Inferior parietal cortex (tissue), 1 donor: ENCODE measurements at regions not wholly inside any gene's neighbourhood (a gene's known extent, or its start where the extent isn't known, plus 50 kb on each side); places are given as distances from the start of the nearest gene placed in this dataset.

Experiments used
- DNase-seq: peaks from one replicate; pipeline ENCODE4 v3.0.0-alpha.2; 2016; ENCODE audit errors: extremely low spot score

DNA sequence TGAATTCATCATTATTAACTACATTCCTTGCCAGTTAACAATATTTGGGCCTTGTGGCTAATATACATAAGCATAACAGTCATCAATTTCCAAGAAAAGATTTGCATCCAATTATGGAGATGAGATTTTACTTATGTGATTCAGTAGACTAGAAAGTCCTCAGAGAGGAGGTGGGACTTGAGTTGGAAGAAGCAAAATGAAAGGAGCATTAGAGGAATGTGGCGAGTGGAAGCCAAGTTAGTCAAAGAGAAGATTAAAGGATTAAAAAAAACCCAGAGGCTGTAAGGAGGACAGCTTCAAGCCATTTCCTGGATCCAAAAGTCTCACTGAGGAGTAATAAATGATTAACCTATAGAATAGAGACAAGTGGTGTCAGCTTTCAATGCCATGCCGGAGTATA is 1099.4 kb upstream of the IGFBP7 start:
- DNase-seq = no peak

GRCh38 chr4:58209001-58209400 is 1098.8 kb upstream of the IGFBP7 start:
- DNase-seq = no peak

DNA sequence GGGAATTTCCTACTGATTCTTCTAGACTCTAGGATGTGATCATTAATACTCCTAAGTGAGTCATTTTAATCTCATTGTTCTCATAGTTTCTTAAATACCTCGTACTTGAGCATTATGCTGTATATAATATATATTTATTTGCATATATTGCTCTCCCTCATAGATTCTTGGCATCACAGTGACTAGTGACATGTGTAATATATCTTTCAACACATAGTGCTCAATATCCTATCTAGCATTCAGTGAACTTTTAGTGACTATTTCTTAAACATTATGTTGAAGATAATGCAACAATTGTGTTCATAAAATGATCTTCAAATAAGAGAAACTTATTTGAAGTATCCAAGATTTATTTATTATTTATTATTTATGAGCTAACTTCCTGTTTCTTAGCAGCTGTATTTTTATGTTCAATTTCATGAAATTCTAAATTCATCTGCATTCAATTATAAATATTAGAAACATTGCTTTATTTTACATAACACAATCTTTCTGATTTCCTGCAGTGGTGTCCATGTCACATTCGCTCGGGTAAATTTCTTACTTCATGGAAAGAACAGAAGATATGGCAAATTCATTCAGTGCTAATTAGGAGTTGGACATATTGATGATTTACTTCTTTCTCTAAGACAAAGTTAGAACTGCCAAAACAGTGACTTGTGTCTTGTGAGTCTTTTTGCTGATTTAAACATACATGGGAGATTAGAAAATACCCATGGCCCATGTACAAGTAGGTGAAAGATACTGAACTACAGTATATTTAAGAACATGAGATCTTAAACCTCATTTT is 1095.5 kb upstream of the IGFBP7 start:
- no peak for DNase-seq

- no peak for DNase-seq
These were observed 1082.0 kb upstream of the IGFBP7 start for GRCh38 chr4:58192217-58192616.

GRCh38 chr4:58191109-58191508 is 1080.9 kb upstream of the IGFBP7 start:
- DNase-seq = no peak

DNA sequence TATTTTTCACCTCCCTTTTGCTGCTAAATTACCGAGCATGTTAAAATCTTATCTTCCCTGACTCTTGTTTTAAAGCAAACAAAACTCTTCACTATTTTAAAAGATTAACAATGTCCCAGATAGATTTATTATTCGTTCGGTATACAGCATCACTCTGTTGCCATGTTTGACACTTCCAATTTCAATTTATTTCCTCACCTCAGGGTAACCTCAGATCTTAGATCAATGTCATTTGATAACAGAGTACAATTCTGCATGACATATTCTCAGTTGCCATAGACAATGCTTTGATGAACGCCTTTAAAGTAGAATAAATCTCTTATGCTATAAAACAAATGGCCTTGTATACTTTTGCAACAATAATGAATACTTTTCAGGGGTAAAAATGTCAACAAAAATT is 1078.1 kb upstream of the IGFBP7 start:
- DNase-seq = no peak

DNA sequence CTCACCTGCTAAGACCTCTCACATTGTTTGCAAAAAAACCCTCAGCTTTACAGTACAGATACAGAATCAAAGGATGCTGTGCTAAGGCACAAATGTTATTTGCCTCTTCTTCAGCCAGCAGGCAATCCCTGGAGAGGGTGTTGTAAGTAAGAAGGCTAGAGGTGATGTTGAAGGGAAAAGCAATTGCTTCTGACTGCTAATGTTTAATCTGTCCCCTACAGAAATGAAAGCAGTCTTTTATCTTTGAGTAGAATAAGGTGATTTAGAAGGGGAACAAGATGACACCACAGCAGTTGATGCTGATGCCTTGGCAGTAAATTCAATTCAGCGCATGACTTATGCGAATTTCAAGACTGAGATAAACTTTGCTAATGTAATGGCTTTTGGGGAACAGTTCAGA is 1064.8 kb upstream of the IGFBP7 start:
- DNase-seq = no peak

- no peak for DNase-seq
These were observed 1056.3 kb upstream of the IGFBP7 start for GRCh38 chr4:58166490-58166889.

DNA sequence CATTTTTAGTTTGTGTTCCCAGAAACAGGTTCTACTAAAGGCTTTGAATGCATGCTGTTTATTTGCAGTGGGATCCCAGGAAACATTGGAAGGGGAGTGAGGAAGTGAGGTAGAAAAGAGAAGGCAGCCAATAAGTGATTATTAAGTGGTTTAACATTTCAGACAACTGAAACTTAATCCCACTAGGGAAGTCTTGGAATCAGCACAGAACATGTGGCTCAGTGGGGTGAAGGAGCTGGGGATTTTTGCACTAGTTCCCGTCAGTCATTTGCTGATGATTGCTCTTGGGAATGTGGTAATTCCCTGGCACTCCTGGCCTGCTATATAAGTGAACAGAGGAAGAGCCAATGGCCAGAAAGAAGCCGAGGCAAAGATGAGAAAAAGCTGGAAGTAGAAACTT is 1053.0 kb upstream of the IGFBP7 start:
- DNase-seq = no peak

GRCh38 chr4:58149404-58150085 is 1039.4 kb upstream of the IGFBP7 start:
- no peak for DNase-seq

DNA sequence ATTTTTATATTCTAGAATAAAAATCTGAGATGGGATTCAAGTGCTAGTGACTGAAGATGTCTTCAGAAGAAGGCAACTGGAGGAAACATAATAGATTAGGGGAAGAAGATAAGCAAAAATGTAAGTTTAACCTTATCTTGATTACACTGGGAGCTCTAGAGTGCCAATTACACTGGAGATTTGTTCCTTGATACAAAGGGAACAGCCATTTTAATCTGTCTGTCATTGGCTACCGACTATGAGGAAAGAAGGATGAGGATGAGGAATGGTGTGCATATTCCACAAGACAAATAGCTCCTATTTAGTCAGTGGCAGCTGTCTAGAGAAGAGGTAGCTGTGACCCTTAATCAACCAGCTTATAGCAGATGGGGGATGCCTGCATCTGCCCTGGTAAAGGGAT is 1034.5 kb upstream of the IGFBP7 start:
- DNase-seq = no peak

DNA sequence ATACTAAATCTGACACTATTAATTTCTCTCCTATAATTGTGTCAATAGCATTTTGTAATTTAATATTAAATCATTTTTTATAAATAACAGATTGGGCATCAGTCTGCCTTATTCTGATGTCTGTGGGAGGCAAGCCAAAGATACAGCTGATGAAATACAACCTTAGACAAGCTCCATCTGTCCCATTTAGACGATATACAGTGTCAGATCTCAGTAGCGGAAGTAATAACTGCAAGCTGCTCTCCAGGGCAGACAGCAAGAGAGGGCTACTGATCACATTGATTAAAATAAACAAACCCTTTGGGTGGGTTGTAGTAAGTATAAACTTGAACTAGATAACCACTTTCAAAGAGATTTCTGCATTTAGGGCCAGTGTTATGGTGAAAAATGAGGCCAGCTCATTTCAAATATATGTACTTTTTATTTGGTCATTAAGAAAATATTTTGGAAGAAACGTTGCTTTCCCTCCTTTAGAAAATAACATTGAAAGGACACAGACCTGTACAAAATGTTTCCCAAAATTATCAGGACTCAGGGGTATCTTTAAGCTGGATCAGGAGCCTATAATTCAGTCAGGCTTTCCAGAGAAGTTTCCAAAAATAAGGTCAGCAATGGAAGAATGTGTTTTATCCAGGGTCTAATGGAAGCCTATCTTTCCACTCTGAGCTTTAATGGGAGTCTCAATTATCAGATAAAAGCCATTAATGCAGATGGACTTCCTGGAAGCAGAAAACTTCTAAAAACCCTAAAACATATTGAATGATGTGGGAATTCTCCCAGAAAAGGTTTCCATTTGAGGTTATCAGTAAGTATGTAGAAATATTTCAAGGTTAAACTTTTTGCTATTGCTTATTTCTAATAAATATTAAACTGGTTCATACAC is 1028.8 kb upstream of the IGFBP7 start:
- DNase-seq = no peak

DNA sequence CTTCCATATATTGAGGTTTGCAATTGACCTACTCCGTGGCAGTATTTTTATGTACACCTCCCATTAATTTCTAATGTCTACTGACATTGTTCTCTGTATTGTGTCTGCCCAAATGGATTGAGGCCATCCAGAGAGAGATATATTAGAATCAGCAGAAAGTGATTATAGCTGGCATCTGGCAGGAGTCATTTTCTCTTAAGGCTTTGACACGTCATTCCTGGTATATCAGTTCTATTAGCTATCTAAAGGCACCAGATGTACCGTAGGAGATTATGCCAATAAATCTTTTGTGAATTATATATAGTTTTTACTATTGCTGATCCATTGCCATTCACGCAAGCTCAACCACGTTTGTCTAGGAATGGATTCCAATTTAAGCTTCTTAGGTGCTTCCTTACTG is 1026.4 kb upstream of the IGFBP7 start:
- no peak for DNase-seq

GRCh38 chr4:58127680-58128079 is 1017.5 kb upstream of the IGFBP7 start:
- no peak for DNase-seq

DNA sequence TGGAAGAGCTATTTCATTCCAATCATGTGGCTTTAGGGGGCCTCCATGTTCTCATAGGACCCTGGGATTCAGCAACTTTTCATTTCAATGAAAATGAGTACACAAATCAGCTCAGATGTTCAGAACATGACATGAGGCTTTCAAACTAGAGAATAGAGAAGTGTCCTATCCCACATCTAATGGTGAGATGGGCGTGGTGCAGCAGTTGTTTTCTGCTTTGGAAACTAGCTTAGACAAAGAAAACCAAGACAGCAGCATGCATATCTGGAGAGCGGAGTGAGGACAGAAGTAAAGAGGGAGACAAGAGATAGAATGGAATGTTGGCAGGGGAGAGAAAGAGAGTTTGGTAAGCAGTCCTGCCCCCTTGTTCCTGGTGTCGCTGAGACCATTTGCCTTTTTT is 1009.1 kb upstream of the IGFBP7 start:
- no peak for DNase-seq

DNA sequence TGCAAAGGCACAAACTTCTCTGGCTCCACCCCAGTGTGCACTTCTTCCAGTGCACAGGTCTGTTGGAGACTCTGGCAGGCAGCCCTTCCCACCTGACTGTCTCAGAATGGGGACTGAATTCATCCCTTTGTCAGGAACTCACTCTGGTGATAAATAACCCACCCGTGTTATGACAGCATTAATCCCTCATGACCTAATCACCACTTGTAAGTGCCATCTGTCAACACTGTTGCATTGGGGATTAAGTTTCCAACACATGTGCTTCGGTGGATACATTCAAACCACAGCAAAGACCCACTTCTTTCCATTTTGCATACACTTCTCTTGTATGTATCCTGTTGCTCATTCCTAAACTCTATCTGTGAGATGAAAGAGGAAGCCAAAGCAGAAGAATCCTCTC is 1002.9 kb upstream of the IGFBP7 start:
- DNase-seq = no peak

- DNase-seq = no peak
These were observed 1001.6 kb upstream of the IGFBP7 start for GRCh38 chr4:58111818-58112217.

- no peak for DNase-seq
These were observed 983.2 kb upstream of the IGFBP7 start for GRCh38 chr4:58093352-58093751.

DNA sequence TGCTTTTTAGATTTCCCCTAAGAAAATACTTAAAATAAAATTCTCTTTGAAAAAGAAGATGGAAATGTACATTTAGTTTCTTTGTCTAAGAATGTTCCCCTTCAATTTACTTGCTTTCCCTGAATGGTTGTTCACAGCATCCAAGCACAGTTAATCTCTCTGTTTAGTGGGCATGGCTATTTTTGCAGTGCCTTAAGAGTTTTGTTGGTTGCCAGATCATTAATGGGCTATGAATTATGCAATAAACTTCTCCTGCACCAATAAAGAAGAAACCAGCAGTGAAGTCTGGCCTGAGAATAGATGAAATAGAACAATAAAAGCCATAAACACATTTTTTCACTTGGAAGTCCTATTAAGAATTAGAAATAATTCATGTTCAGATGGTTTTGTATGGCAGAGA is 980.4 kb upstream of the IGFBP7 start:
- DNase-seq = no peak

DNA sequence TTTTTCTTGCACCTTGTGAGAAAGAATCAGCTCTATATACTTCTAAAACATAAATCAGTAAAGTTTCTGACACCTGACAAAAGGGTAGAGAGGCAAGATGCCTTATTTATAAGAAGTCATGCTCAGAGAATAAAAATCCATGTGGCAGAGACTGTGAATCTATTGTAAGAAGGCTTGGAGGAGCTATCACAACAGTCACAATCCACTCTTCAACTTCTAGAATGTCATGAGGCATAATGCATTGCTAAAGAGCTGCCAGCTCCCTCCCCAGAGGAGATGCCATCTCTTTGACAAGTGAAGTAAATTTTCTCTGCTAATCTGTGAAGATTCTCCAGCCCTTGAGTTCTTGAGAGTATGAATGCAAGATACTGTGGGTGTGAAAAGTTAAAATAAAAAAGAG is 971.2 kb upstream of the IGFBP7 start:
- DNase-seq = no peak

DNA sequence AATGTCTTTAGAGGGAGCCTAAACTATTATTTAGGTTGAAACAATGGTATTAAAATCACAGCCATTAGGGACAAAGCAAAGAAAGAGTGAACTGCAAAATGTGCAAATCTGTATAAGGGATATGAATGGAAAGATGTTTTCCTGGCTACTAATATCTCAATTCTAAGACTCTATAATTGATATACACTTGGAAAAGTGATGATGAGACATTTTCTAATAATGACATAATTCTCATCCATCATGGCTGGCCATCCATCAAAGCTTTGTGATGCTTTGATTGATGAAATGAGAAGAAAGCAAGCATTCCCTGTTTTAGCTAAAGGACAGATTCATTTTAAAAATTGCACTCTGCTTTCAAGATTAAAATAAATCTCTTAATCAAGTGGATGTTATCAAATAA is 965.5 kb upstream of the IGFBP7 start:
- no peak for DNase-seq

- no peak for DNase-seq
These were observed 964.2 kb upstream of the IGFBP7 start for GRCh38 chr4:58074382-58074781.

- no peak for DNase-seq
These were observed 960.5 kb upstream of the IGFBP7 start for GRCh38 chr4:58070726-58071125.
